ENCODE measurements at regions not wholly inside any gene's neighbourhood (a gene's known extent, or its start where the extent isn't known, plus 50 kb on each side); places are given as distances from the start of the nearest gene placed in this dataset.

GRCh38 chr9:108675708-108676107 is 180.1 kb downstream of the ACTL7B start:
- H3K27ac ChIP-seq = no peak overlapping the region
- H3K9me3 ChIP-seq (ENCODE audit: low read depth) = no peaks in the 10 kb centered on the region
- DNase-seq (ENCODE audit: low read depth in 1 of 2, low spot score in 1 of 2) = no peak
- H3K27me3 ChIP-seq = peaks cover 26% of the 10 kb centered on the region
- H3K4me1 ChIP-seq (ENCODE audit: low read depth) = no peaks in the 10 kb centered on the region
- TF ChIP-seq, protein P1, sequence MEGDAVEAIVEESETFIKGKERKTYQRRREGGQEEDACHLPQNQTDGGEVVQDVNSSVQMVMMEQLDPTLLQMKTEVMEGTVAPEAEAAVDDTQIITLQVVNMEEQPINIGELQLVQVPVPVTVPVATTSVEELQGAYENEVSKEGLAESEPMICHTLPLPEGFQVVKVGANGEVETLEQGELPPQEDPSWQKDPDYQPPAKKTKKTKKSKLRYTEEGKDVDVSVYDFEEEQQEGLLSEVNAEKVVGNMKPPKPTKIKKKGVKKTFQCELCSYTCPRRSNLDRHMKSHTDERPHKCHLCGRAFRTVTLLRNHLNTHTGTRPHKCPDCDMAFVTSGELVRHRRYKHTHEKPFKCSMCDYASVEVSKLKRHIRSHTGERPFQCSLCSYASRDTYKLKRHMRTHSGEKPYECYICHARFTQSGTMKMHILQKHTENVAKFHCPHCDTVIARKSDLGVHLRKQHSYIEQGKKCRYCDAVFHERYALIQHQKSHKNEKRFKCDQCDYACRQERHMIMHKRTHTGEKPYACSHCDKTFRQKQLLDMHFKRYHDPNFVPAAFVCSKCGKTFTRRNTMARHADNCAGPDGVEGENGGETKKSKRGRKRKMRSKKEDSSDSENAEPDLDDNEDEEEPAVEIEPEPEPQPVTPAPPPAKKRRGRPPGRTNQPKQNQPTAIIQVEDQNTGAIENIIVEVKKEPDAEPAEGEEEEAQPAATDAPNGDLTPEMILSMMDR (IDR thresholded peaks at IDR 0.05; ENCODE audit: low read depth, low read length) = no peak
- H3K36me3 ChIP-seq = no peaks in the 10 kb centered on the region
- H3K4me3 ChIP-seq = no peak overlapping the region

- TF ChIP-seq, protein P1 (IDR thresholded peaks at IDR 0.05; ENCODE audit: low read depth, low read length) = no peak
- H3K9me3 ChIP-seq (ENCODE audit: low read depth) = no peaks in the 10 kb centered on the region
- peaks cover 27% of the 10 kb centered on the region for H3K27me3 ChIP-seq
- no peaks in the 10 kb centered on the region for H3K4me1 ChIP-seq (ENCODE audit: low read depth)
- DNase-seq (ENCODE audit: low read depth in 1 of 2, low spot score in 1 of 2) = no peak
- no peak overlapping the region for H3K27ac ChIP-seq
- no peak overlapping the region for H3K4me3 ChIP-seq
- H3K36me3 ChIP-seq = no peaks in the 10 kb centered on the region
These were observed 180.8 kb downstream of the ACTL7B start for GRCh38 chr9:108674766-108675530.

DNA sequence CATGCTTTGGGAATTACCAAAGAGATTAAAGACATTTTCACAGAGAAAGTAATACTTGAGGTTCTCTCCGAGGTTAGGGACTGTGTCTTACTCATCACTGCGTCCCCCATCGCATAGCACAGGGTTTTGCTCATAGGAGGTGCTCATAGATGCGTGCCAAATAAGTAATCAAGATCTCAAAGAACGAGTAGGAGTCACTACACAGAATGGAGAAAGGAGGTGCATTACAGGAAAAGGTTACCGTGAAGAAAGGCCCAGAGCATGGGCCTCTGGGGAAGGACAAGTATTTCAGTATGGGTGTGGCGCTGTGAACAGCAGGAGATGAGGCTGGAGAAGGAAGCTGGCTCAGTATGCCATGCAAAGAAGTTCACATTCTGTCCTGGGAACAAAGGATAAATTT is 182.4 kb downstream of the ACTL7B start:
- Histone ChIP-seq H3K27me3 (peaks cover 29% of the 10 kb centered on the region), H3K36me3 (no peaks in the 10 kb centered on the region), H3K4me1 (ENCODE audit: low read depth) (no peaks in the 10 kb centered on the region), H3K4me3 (no peak overlapping the region), H3K27ac (no peak overlapping the region), H3K9me3 (ENCODE audit: low read depth) (no peaks in the 10 kb centered on the region)
- TF ChIP-seq, protein P1 (IDR thresholded peaks at IDR 0.05; ENCODE audit: low read depth, low read length) = no peak
- DNase-seq (ENCODE audit: low read depth in 1 of 2, low spot score in 1 of 2) = no peak

DNA sequence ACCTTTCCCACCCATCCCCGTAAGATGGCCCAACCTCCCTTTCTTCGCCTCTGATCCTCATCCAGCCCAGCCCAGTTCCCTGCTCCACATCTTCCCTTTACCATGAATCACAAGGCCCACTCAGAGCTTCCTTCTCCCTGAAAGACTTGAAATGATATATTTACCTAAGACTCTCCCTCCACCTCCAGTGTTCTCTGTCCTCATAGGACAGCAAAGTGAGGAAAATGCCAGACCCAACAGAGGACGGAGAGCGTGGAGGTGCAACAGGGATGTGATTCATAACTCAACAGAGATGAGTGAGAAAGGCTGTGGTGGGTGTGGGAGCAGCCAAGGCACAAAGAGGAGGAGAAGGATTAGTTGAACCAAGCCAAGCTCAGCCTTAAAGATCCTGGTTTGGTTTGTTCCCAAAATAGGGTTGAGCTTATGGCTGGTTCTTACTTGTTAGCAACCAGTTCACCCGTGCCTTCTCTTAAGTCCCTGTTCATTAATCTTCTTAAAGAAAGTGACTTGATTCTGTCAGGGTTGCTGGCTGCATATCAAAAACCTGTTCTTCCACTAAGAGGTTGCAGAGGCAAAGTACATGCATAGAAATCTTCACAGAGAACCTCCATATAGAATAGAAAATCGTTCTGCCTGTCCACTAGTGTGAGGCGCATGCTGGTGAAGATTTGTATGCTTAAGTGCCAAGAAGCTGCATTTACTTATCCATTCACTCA is 183.2 kb downstream of the ACTL7B start:
- DNase-seq (ENCODE audit: low read depth in 1 of 2, low spot score in 1 of 2) = no peak
- H3K4me1 ChIP-seq (ENCODE audit: low read depth) = no peaks in the 10 kb centered on the region
- H3K27me3 ChIP-seq = peaks cover 29% of the 10 kb centered on the region
- H3K27ac ChIP-seq = no peak overlapping the region
- H3K36me3 ChIP-seq = no peaks in the 10 kb centered on the region
- H3K9me3 ChIP-seq (ENCODE audit: low read depth) = no peaks in the 10 kb centered on the region
- TF ChIP-seq, protein P1 (IDR thresholded peaks at IDR 0.05; ENCODE audit: low read depth, low read length) = no peak
- H3K4me3 ChIP-seq = no peak overlapping the region

DNA sequence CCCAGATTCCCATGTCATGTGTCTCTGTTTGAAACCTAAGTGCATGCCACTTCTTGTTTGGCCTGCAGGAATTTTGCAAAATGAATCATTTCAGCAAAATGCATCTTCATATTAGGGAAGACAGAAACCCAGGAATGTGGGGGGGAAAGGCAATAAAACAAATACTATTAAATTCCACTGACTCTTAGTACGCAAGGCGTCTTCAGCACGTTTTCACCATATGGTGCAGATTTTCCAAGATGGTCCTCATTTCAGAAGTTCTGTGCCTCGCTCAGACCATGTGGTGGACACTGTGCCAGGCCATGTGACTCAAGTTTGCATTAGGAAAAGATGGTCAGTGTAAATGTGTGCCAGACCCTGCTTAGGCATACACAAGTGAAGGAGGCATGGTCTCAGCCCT is 184.0 kb downstream of the ACTL7B start:
- DNase-seq (ENCODE audit: low read depth in 1 of 2, low spot score in 1 of 2) = no peak
- TF ChIP-seq, protein P1 (IDR thresholded peaks at IDR 0.05; ENCODE audit: low read depth, low read length) = no peak
- Histone ChIP-seq H3K9me3 (ENCODE audit: low read depth) (no peaks in the 10 kb centered on the region), H3K36me3 (no peaks in the 10 kb centered on the region), H3K27ac (no peak overlapping the region), H3K4me3 (no peak overlapping the region), H3K4me1 (ENCODE audit: low read depth) (no peaks in the 10 kb centered on the region), H3K27me3 (peaks cover 29% of the 10 kb centered on the region)
